Erythroblast (primary cell): ENCODE measurements at regions not wholly inside any gene's neighbourhood (a gene's known extent, or its start where the extent isn't known, plus 50 kb on each side); places are given as distances from the start of the nearest gene placed in this dataset.
A peak's percentile ranks its signal among the peaks of the same experiment; 100 is the strongest.

Experiments used
- DNase-seq, 2 experiments: peaks; one replicate each; lab custom pipeline; 2025; lab: John Stamatoyannopoulos, UW
- GATA1 ChIP-seq: IDR thresholded peaks from 2 replicates; pipeline ENCODE4 v1.6.1; 2011; ENCODE audit warnings: low read depth, mild to moderate bottlenecking, control low read depth, low read length, moderate library complexity
- POLR2A ChIP-seq: IDR thresholded peaks from 2 replicates; pipeline ENCODE4 v1.6.1; 2011; ENCODE audit warnings: mild to moderate bottlenecking, low read length

DNA sequence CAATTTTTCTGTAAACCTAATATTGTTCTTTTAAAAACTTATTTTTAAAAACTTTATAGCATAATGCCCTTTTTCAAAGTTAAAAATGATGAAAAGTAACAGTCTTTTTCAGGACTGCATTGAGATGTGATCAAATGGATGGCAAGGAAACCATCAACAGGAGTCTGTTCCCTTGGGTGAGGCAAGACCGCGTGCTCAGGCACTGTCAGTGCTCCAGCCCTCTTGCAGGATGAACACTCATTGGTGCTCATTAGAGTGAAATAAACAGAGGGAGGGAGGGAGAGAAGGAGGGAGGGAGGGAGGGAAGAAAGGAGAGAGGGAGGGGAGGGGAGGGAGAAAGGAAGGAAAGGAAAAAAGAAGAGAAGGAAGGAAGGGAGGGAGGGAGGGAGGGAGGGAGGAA is 145.7 kb upstream of the CHST15 start:
- TF ChIP-seq POLR2A (no peak), GATA1 (no peak)
- DNase-seq = no peak

DNA sequence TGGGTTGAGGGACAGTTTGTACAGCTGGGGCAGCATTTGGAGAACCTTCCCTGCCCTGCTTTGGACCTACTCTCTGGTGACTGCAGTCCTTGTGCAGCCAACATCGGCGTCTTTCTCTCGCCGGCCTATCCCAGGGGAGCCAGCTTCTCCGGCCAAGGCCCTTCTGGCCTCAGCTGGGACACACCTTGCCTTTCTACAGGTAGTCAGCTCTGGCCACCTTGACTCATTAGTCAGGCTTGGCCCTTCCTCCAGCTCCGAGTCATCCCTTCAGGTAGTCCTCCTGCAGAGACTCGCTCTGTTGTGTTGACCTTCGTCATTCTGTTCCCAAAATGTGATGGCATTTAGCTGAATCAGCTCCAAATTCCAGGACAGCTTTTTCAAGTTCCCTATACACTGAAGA is 145.0 kb upstream of the CHST15 start:
- TF ChIP-seq GATA1 = no peak
- no peak for TF ChIP-seq POLR2A
- DNase-seq = no peak

DNA sequence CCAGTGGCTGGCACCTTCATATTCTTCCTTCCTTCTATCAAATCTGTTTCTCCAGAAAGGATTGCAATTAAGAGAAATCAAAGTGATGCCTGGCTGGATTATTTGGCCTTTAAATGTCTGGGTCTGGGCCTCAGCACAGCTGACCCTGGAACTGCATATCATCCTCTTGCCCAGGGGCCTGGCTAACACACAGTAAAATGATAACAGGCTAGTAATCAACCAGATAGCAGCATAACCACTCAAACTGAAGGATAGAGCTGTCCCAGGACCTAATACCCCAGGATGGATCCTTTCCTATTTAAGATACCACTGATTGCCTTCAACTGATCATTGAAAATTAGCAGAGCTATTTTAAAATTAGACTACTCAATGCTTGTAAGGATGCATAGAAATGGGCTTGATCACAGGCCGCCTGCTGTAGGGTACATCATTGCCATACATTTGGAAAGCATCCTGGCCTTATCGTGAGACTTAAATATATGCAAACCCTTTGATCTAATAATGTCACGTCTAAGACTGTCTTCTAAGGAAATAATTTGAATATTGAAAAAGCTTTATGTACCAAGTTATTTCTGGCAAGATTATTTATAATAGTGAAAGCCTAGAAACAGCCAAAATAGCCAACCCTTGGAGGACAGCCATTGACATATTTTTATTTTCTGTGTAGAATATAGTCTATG is 144.0 kb upstream of the CHST15 start:
- DNase-seq = no peak
- TF ChIP-seq POLR2A (no peak), GATA1 (no peak)

DNA sequence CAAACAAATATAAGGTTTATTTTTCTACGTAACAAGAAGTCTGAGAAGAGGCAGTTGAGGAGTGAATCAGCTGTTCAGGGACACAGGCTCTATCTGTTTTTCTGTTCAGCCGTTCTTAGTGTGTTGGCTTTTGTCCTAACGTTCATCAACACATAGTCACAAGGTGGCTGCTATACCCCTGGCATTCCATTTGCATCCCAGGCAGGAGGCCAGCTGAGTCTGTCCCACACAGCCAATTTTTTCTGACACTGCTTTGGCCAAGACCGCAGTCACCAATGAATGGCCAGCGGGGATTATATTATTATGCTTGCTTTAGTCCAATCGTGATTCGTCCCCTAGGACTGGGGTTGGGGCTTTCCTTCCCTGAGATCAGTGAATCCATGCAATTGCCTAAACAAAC is 143.4 kb upstream of the CHST15 start:
- DNase-seq = no peak
- TF ChIP-seq GATA1 (no peak), POLR2A (no peak)

DNA sequence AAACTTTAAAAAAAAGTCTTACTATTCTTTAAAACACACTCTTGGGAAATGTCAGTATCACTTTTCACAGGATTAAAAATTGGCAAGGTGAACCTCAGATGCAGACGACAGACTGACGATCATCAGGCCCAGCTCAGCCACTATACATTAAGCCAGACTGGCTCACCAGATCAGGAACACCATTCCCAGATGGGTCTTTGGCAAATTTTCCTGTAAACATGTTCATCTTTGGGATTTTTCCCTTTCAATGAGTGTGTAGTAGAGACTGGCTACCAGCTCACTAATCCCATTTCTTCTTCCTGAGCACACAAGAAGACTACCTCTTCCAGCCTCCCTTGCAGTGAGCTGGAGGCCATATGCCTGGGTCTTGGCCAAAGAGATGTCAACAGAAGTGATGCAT is 142.7 kb upstream of the CHST15 start:
- no peak for TF ChIP-seq GATA1
- TF ChIP-seq POLR2A = no peak
- no peak for DNase-seq

DNA sequence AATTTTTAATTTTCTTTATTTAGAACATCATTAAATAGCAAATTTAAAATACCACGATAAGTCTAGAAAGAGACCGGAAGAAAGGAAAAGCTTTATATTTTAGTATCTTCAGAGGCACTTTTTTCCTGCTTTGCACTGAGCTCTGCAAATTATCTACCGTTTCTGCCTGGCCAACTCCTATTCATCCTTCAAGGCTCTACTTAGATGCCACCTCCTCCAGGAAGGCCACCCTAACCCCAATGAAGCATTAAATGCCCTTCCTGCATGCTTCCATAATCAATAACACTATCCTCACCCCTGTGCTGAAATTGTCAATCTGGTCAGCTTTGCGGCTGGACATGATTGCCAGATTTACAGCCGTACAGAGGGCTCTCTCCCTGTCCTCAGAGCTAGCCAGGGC is 141.8 kb upstream of the CHST15 start:
- TF ChIP-seq GATA1 (no peak), POLR2A (no peak)

DNA sequence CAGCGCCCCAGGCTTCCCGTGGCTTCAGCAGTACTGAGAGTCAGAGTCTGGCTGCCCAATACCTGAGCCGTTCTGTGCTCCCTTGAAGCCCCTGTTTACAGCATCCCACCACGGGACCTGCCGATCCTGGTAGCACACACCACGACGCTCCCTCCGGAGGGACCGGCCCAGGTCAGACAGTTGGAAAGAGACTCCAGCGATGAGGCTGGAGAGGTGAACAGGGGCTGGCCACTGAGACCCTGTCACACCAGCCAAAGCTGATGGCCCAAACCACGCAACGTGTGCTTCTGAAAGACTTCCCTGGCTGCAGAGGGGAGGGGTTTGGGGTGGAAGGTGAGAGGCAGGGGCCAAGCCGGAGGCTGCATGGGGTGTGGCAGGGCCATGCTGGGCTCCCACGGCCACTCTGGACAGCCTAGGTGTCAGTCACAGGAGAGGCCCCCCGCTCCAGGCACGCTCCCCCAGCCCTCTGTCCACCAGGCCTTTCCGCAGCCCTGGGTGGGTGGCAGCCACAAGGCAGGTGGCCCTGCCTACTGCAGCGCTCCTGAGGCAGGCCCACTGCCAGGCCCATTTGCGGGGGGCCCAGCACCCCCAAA is 140.2 kb upstream of the CHST15 start:
- TF ChIP-seq GATA1 (no peak), POLR2A (no peak)
- DNase-seq = no peak

More for the DNA sequence above, 141.8 kb upstream of the CHST15 start:
- DNase-seq = no peak

DNA sequence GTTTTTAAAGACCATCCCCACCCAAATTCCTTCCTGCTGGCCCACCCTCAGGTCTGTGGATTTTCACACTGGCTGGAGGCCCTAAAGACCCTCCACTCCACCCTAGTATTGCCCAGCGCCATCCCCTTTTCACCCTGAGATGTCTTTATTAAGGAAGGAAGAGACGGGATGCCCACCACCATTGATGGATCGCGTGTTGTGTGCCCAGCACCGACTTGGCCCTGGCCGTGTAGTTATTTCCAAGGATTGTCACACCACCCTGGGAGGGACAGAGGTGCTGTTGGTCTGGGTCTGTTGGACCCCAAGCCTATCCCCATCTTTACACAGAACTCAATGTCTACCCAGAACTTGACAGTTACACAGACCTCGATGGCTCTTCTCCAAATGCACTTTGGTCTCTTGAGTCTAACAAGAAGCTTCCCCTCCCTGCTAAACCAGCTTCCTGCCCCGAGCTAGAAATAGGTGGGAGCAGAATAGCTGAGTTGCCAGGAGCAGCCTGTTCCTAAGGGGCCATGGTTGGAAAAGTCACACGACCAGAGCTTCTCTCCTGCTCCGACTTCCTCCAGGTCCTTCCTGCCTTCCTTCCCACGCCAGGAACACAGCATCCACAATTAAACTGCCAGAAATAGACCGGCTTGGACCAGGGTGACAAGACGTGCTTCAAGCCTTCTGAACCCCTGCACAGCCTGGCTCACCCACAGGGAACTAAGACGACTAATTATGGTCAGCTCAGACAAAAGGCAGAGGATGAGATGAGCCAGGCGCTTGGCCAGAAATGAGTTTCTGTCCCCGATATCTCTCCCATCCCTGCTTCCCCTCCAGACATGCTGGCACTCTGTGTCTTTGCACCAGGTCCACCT is 139.5 kb upstream of the CHST15 start:
- no peak for TF ChIP-seq GATA1
- TF ChIP-seq POLR2A = no peak
- DNase-seq = no peak

DNA sequence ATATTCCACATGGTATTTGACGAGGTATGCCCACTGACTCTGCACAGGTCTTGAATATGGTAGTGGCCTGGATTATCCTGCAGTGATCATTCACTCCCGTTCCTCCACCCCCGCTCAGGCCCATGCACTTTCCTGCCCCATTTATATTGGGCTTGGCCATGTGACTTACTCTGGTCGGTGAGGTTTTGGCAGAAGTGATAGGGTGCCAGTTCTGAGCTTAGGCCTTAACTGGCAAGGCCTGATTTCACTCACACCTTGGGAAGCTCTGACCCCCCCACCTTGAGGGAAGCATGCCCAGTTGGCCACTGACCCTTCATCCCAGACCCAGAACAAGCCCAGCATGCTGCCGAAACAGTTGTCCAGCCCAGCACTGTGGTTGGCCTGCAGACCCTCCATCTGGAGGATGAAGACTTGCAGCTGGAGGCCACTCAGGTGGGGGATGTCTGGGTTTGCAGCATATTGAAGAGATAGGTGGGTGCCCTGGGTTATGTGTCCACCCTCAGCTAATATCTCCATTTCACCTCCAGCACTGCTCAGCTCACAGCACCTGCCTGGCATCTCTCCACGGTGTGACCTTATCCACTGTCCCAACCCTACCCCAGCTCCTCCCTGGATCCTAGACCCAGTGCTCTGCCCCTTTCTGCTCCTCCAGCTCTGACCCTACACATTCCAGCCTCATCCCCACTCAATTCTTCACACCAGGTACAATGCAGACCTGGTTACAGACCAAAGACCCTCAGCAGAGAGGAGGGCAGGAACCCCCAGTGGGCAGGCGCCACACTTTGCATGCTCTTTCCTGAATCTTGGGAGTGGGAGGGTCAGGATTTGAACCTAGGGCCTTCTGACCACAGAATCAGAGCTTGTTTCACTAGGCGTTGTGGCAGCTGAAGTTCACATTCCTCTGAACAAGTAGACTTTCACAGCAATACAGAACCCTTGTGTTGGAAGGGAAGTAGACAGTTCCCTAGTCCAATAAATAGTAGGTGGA is 138.1 kb upstream of the CHST15 start:
- peak; percentile 73 to 85 for DNase-seq
- no peak for TF ChIP-seq GATA1
- no peak for TF ChIP-seq POLR2A

DNA sequence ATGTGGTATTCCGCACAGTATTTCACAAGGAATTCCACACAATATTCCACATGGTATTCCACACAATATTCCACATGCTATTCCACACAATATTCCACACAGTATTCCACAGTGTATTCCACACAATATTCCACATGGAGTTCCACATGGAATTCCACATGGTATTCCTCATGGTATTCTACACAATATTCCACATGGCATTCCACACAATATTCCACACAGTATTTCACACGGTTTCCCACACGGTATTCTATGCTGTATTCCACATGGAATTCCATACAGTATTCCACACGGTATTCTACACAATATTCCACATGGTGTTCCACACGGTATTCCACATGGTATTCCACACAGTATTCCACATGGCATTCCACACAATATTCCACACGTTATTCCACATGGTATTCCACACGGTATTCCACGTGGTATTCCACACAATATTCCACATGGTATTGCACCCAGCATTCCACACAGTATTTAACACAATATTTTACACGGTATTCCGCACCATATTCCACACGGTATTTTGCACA is 137.3 kb upstream of the CHST15 start:
- no peak for TF ChIP-seq POLR2A
- TF ChIP-seq GATA1 = no peak
- no peak for DNase-seq

DNA sequence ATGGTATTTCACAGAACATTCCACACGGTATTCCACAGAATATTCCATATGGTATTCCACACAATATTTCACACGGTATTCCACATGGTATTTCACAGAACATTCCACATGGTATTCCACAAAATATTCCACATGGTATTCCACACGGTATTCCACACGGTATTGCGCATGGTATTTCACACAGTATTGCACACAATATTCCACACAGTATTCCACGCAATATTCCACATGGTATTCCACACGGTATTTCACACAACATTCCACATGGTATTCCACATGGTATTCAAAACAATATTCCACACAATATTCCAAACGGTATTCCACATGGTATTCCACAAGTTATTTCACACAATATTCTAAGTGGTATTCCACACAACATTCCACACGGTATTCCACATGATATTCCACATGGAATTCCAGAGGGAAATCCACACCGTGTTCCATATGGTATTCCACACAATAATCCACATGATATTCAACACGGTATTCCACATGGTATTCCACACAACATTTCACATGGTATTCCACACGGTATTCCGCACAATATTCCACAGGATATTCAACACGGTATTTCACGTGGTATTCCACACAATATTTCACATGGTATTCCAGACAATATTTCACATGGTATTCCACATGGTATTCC is 136.7 kb upstream of the CHST15 start:
- TF ChIP-seq GATA1 (no peak), POLR2A (no peak)
- peak; percentile 50 to 54 for DNase-seq
